ENCODE measurements at regions not wholly inside any gene's neighbourhood (a gene's known extent, or its start where the extent isn't known, plus 50 kb on each side); places are given as distances from the start of the nearest gene placed in this dataset.
"Not testable (repeated sequence)": the region's sequence is repeated elsewhere in the genome, so short reads cannot be mapped to it uniquely, and the experiment has no call there.

DNA sequence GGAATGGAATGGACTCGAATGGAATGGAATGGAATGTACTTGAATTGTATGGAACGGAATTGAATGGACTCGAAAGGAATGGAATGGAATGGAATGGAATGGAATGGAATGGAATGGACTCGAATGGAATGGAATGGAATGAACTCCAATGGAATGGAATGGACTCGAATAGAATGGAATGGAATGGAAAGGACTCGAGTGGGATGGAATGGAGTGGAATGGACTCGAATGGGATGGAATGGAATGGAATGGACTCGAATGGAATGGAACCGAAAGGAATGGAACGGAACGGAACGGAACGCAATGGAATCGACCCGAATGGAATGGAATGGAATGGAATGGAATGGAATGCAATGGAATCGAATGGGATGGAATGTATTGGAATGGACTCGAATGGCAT is 103.2 kb upstream of the OR4F16 start:
- H2BK120ac ChIP-seq (replicated peaks; ENCODE audit: low read depth, low read length); H2BK15ac ChIP-seq (ENCODE audit: low read length); FAIRE-seq; CTCF ChIA-PET (ENCODE audit: partially characterized antibody); DNase-seq (ENCODE audit: low read depth in 1 of 2, low spot score in 2 of 2); POLR2A ChIA-PET (ENCODE audit: partially characterized antibody); H3K4me1 ChIP-seq (replicated peaks in 1 of 4; ENCODE audit: control insufficient read depth in 3 of 4, insufficient read depth in 4 of 4, low read length in 3 of 4); H3K56ac ChIP-seq (replicated peaks; ENCODE audit: insufficient read length, low read depth, low read length); H3K18ac ChIP-seq (ENCODE audit: extremely low read depth, low read length); H3K4me3 ChIP-seq (ENCODE audit: extremely low read depth in 1 of 4, insufficient read depth in 2 of 4, low read depth in 3 of 4, low read length in 4 of 4); H4K91ac ChIP-seq (replicated peaks; ENCODE audit: insufficient read length, low read length); H3K23ac ChIP-seq (ENCODE audit: insufficient read length); H2AFZ ChIP-seq (ENCODE audit: low read length); H2BK20ac ChIP-seq (ENCODE audit: low read length); H3K4me2 ChIP-seq (ENCODE audit: insufficient read depth in 1 of 2, low read depth in 2 of 2, low read length in 2 of 2); H3K27me3 ChIP-seq (replicated peaks in 1 of 4; ENCODE audit: control insufficient read depth in 3 of 4, extremely low read depth in 1 of 4, insufficient read depth in 3 of 4, low read length in 3 of 4); H3K79me1 ChIP-seq (ENCODE audit: low read depth, low read length); H4K8ac ChIP-seq (ENCODE audit: extremely low read depth, insufficient read depth, low read length); H3K79me2 ChIP-seq (ENCODE audit: control insufficient read depth in 1 of 2, insufficient read depth in 2 of 2, low read length in 2 of 2); H2BK12ac ChIP-seq (ENCODE audit: low read depth, low read length); H4K20me1 ChIP-seq (replicated peaks in 1 of 2; ENCODE audit: control insufficient read depth in 1 of 2, insufficient read depth in 2 of 2, low read length in 2 of 2); H2AK5ac ChIP-seq (ENCODE audit: low read depth, low read length); H3K27ac ChIP-seq (ENCODE audit: low read depth, low read length); H4K5ac ChIP-seq (ENCODE audit: insufficient read length, low read depth, low read length); H3K4ac ChIP-seq (replicated peaks; ENCODE audit: insufficient read length, low read depth, low read length); H3K14ac ChIP-seq (ENCODE audit: insufficient read length); H3K36me3 ChIP-seq (ENCODE audit: control insufficient read depth in 2 of 4, insufficient read depth in 4 of 4, low read length in 3 of 4); H3K9ac ChIP-seq (replicated peaks in 1 of 4; ENCODE audit: extremely low read depth in 1 of 4, low read depth in 3 of 4, low read length in 3 of 4); H3K23me2 ChIP-seq (ENCODE audit: low read depth, low read length); H2BK5ac ChIP-seq (ENCODE audit: low read depth, low read length): not testable (repeated sequence)
- H3K9me3 ChIP-seq (ENCODE audit: insufficient read depth in 2 of 2, low read depth in 1 of 2, low read length in 1 of 2), result peaks cover 6 to 18% of the 10 kb centered on the region in 2 experiments; a peak in 3 of 4 replicates
- WGBS, 2 experiments (ENCODE audit: extremely low coverage in 1 of 2, insufficient coverage in 1 of 2, insufficient read length in 1 of 2, insufficient replicate concordance in 2 of 2, low coverage in 1 of 2, low lambda C conversion rate in 2 of 2, missing lambda C conversion rate in 1 of 2), result 92 to 100% methylated on average over 2 to 17 of the region's 17 CpGs

DNA sequence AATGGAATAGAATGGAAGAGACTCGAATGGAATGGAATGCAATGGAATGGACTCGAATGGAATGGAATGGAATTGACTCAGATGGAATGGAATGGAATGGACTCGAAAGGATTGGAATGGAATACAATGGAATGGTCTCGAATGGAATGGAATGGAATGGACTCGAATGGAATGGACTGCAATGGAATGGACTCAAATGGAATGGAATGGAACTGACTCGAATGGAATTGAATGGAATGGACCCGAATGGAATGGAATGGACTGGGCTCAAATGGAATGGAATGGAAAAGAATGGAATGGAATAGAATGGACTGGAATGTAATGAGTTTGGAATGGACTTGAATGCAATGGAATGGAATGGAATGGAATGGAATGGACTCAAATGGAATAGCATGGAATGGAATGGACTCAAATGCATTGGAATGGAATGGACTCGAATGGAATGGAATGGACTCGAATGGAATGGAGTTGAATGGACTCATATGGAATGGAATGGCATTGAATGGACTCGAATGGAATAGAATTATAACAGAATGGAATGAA is 104.0 kb upstream of the OR4F16 start:
- H3K36me3 ChIP-seq (ENCODE audit: control insufficient read depth in 2 of 4, insufficient read depth in 4 of 4, low read length in 3 of 4); H3K4me1 ChIP-seq (replicated peaks in 1 of 4; ENCODE audit: control insufficient read depth in 3 of 4, insufficient read depth in 4 of 4, low read length in 3 of 4); H3K9ac ChIP-seq (replicated peaks in 1 of 4; ENCODE audit: extremely low read depth in 1 of 4, low read depth in 3 of 4, low read length in 3 of 4); H3K27me3 ChIP-seq (replicated peaks in 1 of 4; ENCODE audit: control insufficient read depth in 3 of 4, extremely low read depth in 1 of 4, insufficient read depth in 3 of 4, low read length in 3 of 4); H4K91ac ChIP-seq (replicated peaks; ENCODE audit: insufficient read length, low read length); H4K20me1 ChIP-seq (replicated peaks in 1 of 2; ENCODE audit: control insufficient read depth in 1 of 2, insufficient read depth in 2 of 2, low read length in 2 of 2); DNase-seq (ENCODE audit: low read depth in 1 of 2, low spot score in 2 of 2); H3K56ac ChIP-seq (replicated peaks; ENCODE audit: insufficient read length, low read depth, low read length); H3K79me2 ChIP-seq (ENCODE audit: control insufficient read depth in 1 of 2, insufficient read depth in 2 of 2, low read length in 2 of 2); H2AK5ac ChIP-seq (ENCODE audit: low read depth, low read length); H2BK15ac ChIP-seq (ENCODE audit: low read length); H4K5ac ChIP-seq (ENCODE audit: insufficient read length, low read depth, low read length); H3K27ac ChIP-seq (ENCODE audit: low read depth, low read length); H3K18ac ChIP-seq (ENCODE audit: extremely low read depth, low read length); FAIRE-seq; H2AFZ ChIP-seq (ENCODE audit: low read length); CTCF ChIA-PET (ENCODE audit: partially characterized antibody); H3K4ac ChIP-seq (replicated peaks; ENCODE audit: insufficient read length, low read depth, low read length); H4K8ac ChIP-seq (ENCODE audit: extremely low read depth, insufficient read depth, low read length); H3K4me2 ChIP-seq (ENCODE audit: insufficient read depth in 1 of 2, low read depth in 2 of 2, low read length in 2 of 2); H2BK12ac ChIP-seq (ENCODE audit: low read depth, low read length); H2BK20ac ChIP-seq (ENCODE audit: low read length); H3K23ac ChIP-seq (ENCODE audit: insufficient read length); H2BK5ac ChIP-seq (ENCODE audit: low read depth, low read length); POLR2A ChIA-PET (ENCODE audit: partially characterized antibody); H3K14ac ChIP-seq (ENCODE audit: insufficient read length); H3K4me3 ChIP-seq (ENCODE audit: extremely low read depth in 1 of 4, insufficient read depth in 2 of 4, low read depth in 3 of 4, low read length in 4 of 4); H2BK120ac ChIP-seq (replicated peaks; ENCODE audit: low read depth, low read length); H3K79me1 ChIP-seq (ENCODE audit: low read depth, low read length); H3K23me2 ChIP-seq (ENCODE audit: low read depth, low read length): not testable (repeated sequence)
- 84% methylated on average over 10 of the region's 10 CpGs; no CpG with 5 or more reads in 1 of the 2 experiments for WGBS, 2 experiments (ENCODE audit: extremely low coverage in 1 of 2, insufficient coverage in 1 of 2, insufficient read length in 1 of 2, insufficient replicate concordance in 2 of 2, low coverage in 1 of 2, low lambda C conversion rate in 2 of 2, missing lambda C conversion rate in 1 of 2)
- peaks cover 6 to 18% of the 10 kb centered on the region in 2 experiments; a peak in 3 of 4 replicates for H3K9me3 ChIP-seq (ENCODE audit: insufficient read depth in 2 of 2, low read depth in 1 of 2, low read length in 1 of 2)

Measured in H1 (cell line).